ENCODE measurements at regions not wholly inside any gene's neighbourhood (a gene's known extent, or its start where the extent isn't known, plus 50 kb on each side); places are given as distances from the start of the nearest gene placed in this dataset.

- DNase-seq (ENCODE audit: low read depth, low spot score) (no peak), ATAC-seq (no peak), FAIRE-seq (no peak)
- Histone ChIP-seq H3K4me2 (ENCODE audit: control insufficient read depth, insufficient read depth) (no peak overlapping the region), H3K27ac (ENCODE audit: control insufficient read depth, insufficient read depth) (no peak overlapping the region), H3K9me3 (replicated peaks; ENCODE audit: control insufficient read depth, insufficient read depth, low read length) (no peaks in the 10 kb centered on the region), H3K27me3 (replicated peaks in 1 of 2; ENCODE audit: control insufficient read depth in 2 of 2, insufficient read depth in 2 of 2, low read length in 1 of 2) (no peaks in the 10 kb centered on the region), H3K4me3 (no peak overlapping the region), H3K4me1 (ENCODE audit: control insufficient read depth, insufficient read depth, low read length) (no peaks in the 10 kb centered on the region), H2AFZ (ENCODE audit: control insufficient read depth, low read depth, low read length) (no peak overlapping the region), H3K79me2 (ENCODE audit: control insufficient read depth, insufficient read depth, low read length) (no peaks in the 10 kb centered on the region), H4K20me1 (ENCODE audit: control insufficient read depth, insufficient read depth) (no peaks in the 10 kb centered on the region), H3K9ac (ENCODE audit: control insufficient read depth, insufficient read depth, low read length) (no peak overlapping the region), H3K36me3 (ENCODE audit: control insufficient read depth in 2 of 2, insufficient read depth in 2 of 2, low read length in 1 of 2) (no peaks in the 10 kb centered on the region)
- CTCF ChIA-PET, result no interaction called here
- WGBS (ENCODE audit: insufficient coverage, insufficient replicate concordance, low lambda C conversion rate, missing lambda C conversion rate), result 0% methylated on average over 1 of the region's 1 CpG
- POLR2A ChIA-PET, result no interaction called here
- BruUV-seq (replicated peaks), result no TSS peak
- TF ChIP-seq MYB (IDR thresholded peaks at IDR 0.05; ENCODE audit: borderline replicate concordance, low read depth, low read length), result no peak
- TF ChIP-seq RELB (IDR thresholded peaks at IDR 0.05; ENCODE audit: low read depth), result no peak
- no peak for TF ChIP-seq E2F4 (IDR thresholded peaks at IDR 0.05; ENCODE audit: low read depth, low read length)
- no peak for TF ChIP-seq MYC (IDR thresholded peaks at IDR 0.05; ENCODE audit: insufficient read depth, insufficient read length, insufficient replicate concordance, low read length, severe bottlenecking)
- no peak for TF ChIP-seq EGR1 (IDR thresholded peaks at IDR 0.05; ENCODE audit: borderline replicate concordance in 1 of 2, low read depth in 2 of 2, low read length in 2 of 2)
- RAD21 ChIA-PET (ENCODE audit: unreplicated experiment), result no interaction called here
- SMC1A ChIA-PET (ENCODE audit: uncharacterized antibody, unreplicated experiment), result interaction anchor here (0.9 to 1.3 kb wide), 3 partner anchors 25 to 151 kb away, joined by 3 read pairs; no protein-coding TSS in a partner anchor
- in situ Hi-C loops (cut with MboI) (no loop called here), intact Hi-C loops (cut with micrococcal nuclease; ENCODE audit: unreplicated experiment) (no loop called here)
Observed at GRCh38 chr4:43282534-43282933, 390.0 kb downstream of the GRXCR1 start.

All from GM12878 (cell line).